Caki2 (cell line): ENCODE measurements at regions not wholly inside any gene's neighbourhood (a gene's known extent, or its start where the extent isn't known, plus 50 kb on each side); places are given as distances from the start of the nearest gene placed in this dataset.

ENCODE experiments used
- DNase-seq: peaks from one replicate; pipeline ENCODE4 v3.0.0-alpha.2; 2015; ENCODE audit warnings: low read depth
- in situ Hi-C: cut with HindIII; loops from 2 replicates; pipeline ENCODE4 v1.10.0; 2016; ENCODE audit warnings: low sequenced_read_pairs, low pct_unique_long_range_greater_than_20kb, mixed read lengths

GRCh38 chr4:136706942-136707341, 825.4 kb downstream of the PCDH18 start:
- in situ Hi-C loops, result no loop called here
- no peak for DNase-seq

DNA sequence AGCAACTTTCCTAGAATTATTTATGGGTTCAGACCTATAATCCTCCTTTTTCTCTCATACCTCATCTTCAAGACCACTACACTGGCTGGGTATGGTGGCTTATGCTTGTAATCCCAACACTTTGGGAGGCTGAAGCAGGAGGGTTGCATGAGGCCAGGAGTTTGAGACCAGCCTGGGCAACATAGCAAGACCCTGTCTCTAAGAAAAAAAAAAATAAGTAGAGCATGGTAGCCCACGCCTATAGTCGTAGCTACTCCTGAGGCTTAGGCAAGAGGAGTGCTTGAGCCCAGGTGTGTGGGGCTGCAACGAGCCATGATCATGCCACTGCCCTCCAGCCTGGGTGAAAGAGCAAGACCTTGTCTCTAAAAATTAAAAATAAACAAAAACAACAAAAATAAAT, 832.4 kb downstream of the PCDH18 start:
- in situ Hi-C loops, result no loop called here
- no peak for DNase-seq

GRCh38 chr4:136691607-136692006, 840.7 kb downstream of the PCDH18 start:
- in situ Hi-C loops, result no loop called here
- no peak for DNase-seq

DNA sequence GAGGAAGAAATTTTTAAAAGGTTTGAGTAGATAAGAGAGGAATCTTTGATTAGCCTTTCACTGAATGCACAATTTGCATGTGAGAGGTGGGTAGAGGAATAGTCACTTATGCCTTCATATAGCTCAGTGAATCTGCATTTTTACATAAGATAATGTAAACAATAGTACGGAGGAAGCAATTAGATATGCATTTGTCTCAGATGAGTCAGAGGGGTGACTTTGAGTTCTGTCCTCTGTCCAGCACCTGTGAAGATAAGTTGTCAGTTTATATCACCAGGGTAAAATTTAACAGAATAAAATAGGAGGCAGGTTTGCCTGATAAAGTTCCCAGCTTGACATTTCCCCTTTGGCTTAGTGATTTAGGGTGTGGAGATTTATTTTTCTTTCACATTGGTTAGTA, 841.9 kb downstream of the PCDH18 start:
- in situ Hi-C loops, result no loop called here
- peak; percentile 73 for DNase-seq

GRCh38 chr4:136687596-136687995, 844.7 kb downstream of the PCDH18 start:
- no peak for DNase-seq
- in situ Hi-C loops, result no loop called here

DNA sequence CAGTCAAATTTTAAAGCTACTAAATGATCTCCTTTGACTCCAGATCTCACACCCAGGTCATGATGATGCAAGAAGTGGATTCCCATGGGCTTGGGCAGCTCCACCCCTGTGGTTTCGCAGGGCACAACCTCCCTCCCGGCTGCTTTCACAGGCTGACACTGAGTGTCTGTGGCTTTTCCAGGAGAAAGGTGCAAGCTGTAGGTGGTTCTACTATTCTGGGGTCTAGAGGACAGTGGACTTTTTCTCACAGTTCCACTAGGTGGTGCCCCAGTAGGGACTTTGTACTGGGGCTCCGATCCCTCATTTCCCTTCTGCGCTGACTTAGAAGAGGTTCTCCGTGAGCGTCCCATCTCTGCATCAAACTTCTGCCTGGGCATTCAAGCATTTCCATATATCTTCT, 845.2 kb downstream of the PCDH18 start:
- in situ Hi-C loops, result no loop called here
- no peak for DNase-seq

DNA sequence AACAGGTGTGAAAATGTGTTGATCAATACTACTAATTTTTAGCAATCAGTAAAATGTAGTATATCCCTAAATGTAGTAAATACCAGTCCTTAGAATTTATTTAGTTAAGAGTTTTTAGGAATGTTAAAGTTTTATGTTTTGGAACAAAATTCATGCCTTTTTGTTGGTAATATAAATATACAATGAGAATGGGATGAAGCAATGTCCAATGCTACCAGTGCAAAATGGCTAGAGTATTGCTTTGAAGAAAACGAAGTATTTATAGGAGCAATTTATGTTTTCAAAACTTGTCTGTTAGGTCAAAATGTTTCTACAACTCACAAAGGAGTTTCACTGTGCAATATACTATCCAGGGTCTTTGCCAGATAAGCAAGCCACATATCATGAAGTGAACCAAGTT, 851.5 kb downstream of the PCDH18 start:
- DNase-seq, result no peak
- in situ Hi-C loops, result no loop called here

GRCh38 chr4:136680271-136680670, 852.0 kb downstream of the PCDH18 start:
- no peak for DNase-seq
- in situ Hi-C loops, result no loop called here

DNA sequence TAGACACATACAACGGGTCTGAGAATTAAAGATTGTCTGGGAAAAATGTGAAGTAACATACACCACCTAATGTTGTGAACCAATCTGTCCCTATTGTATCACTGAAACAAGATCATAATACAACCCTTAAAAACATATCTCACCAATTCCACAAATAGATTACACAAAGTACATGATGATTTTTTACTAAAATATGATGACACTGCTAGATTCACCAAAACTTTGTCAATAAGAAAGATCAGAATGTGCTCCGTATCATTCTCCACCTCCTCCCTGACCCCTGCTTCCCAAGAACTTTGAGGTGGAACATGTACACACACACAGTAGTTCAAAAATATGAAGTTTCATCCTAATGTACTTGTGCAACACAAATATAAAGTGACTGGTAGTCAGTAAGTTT, 862.0 kb downstream of the PCDH18 start:
- in situ Hi-C loops, result no loop called here
- no peak for DNase-seq

- in situ Hi-C loops, result no loop called here
- DNase-seq, result no peak
Measured at GRCh38 chr4:136664988-136665387, 867.3 kb downstream of the PCDH18 start.

- in situ Hi-C loops, result no loop called here
- no peak for DNase-seq
Measured at GRCh38 chr4:136662539-136662938, 869.8 kb downstream of the PCDH18 start.

GRCh38 chr4:136653640-136654406, 878.5 kb downstream of the PCDH18 start:
- in situ Hi-C loops, result no loop called here

DNA sequence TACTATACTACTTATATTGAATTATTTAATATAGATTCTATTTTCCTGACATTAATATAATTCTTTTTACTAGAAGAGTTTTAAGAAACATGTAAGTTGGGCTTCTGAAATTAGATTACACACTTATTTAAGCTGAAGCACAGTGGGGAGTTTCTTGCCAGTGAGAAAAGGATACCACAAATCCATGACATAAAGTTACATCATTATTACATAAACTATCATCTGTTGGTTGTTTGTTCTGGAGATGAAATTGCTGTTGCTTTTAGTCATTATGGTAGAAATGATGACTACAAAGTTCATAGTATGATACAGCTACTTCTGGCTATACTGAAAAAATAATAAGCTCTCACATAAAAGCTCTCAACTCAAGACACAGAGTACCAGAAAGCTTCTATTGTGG, 880.4 kb downstream of the PCDH18 start:
- no peak for DNase-seq
- in situ Hi-C loops, result no loop called here

More at GRCh38 chr4:136653640-136654406, 878.5 kb downstream of the PCDH18 start:
- no peak for DNase-seq

DNA sequence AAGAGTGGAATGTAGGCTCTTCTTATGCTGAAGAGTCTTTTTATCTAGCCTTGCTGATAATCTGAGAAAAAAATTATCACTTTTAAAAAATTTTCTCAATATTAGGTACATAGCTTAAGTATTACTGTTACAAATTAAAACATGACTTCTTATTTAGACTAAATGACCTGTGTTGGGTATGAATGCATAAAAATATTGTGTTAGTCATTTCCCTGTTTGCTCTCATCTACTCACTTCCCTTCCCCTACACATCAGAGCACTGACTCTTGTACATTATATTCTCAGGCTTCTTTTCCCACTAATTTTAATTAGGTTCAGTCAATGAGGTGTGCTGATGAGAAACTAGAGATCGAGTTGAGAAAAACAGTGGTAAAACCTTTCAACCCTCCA, 881.0 kb downstream of the PCDH18 start:
- peak; percentile 18 for DNase-seq
- in situ Hi-C loops, result no loop called here

DNA sequence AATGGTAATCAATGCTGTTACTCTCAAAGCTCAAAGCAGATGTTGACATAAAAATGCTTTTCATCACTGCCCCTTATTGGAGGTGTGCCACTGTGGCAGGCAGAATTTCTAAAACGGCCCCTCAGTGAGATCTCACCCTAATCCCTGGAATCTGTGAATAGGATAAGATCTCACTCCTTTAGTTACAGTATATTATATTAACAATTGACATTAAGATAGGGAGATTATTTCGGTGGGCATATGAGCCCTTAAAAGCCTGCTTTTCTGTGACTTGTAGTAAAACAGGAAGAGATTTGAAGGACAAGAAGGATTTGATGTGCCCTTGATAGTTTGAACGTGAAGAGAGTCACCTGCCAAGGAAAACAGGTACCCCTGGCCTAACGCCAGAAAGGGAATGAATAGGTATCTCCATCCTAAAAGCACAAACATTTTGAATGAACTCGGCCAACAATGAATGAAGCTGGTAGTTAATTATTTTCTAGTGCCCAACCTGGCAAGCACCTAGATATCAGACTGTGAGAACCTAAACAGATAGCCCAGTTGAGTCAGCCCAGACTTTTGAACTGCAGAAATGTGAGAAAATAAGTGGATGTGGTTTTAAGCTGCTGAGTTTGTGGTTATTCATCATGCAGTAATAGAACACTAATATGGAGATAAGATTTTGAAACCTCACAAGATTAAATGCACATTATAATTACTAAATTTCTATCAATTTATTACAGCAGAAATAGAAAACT, 881.6 kb downstream of the PCDH18 start:
- peak; percentile 84 for DNase-seq
- in situ Hi-C loops, result no loop called here

DNA sequence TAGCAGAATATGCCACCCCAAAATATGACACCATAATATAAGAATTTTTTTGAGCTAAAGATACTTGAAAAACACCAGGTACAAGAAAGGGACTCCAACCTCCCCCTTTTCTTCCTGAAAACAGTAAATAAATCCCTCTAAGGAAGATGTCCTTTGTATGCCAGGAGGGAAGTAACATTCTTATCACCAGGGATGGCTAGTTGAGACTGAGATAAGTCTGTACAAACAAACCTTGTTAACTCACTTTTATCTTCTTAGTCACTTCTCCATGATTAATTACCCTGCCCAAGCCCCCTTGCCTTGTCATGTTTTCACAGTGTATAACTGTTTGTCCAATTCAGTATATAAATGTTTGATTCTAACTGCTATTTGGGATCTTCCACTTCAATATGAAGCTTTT, 888.0 kb downstream of the PCDH18 start:
- in situ Hi-C loops, result no loop called here
- DNase-seq, result no peak

- no peak for DNase-seq
- in situ Hi-C loops, result no loop called here
Measured at GRCh38 chr4:136643416-136643815, 888.9 kb downstream of the PCDH18 start.

- no peak for DNase-seq
- in situ Hi-C loops, result no loop called here
Measured at GRCh38 chr4:136637071-136637777, 895.1 kb downstream of the PCDH18 start.

GRCh38 chr4:136636155-136636554, 896.1 kb downstream of the PCDH18 start:
- in situ Hi-C loops, result no loop called here
- DNase-seq, result no peak
